Peyer's patch (tissue), 4 donors: ENCODE measurements at regions not wholly inside any gene's neighbourhood (a gene's known extent, or its start where the extent isn't known, plus 50 kb on each side); places are given as distances from the start of the nearest gene placed in this dataset.

Experiments used
- CTCF ChIP-seq, 6 experiments: fragments of 450-650 bp in 4 of 6; fragments of 200-600 bp in 2 of 6; sonication (generic) in 1 of 6; IDR thresholded peaks; one replicate each; pipeline ENCODE4 v1.5.1; 2017 to 2019; ENCODE audit warnings: antibody characterized with exemption in 6 of 6, mild to moderate bottlenecking in 3 of 6, moderate library complexity in 1 of 6
- POLR2A ChIP-seq, 2 donors: fragments of 450-650 bp; IDR thresholded peaks; one replicate each; pipeline ENCODE4 v1.5.1; 2017; ENCODE audit warnings: antibody characterized with exemption in 2 of 2, mild to moderate bottlenecking in 2 of 2, moderate library complexity in 2 of 2

- TF ChIP-seq CTCF (IDR thresholded peaks at IDR 0.05) (no peak), POLR2A (IDR thresholded peaks at IDR 0.05) (no peak)
Measured at GRCh38 chr20:24812373-24812772, 136.7 kb upstream of the CST7 start.
